ENCODE measurements at regions not wholly inside any gene's neighbourhood (a gene's known extent, or its start where the extent isn't known, plus 50 kb on each side); places are given as distances from the start of the nearest gene placed in this dataset.

GRCh38 chr14:97942921-97943320, 1145.7 kb downstream of the VRK1 start:
- TF ChIP-seq ZNF274 (IDR thresholded peaks at IDR 0.05; ENCODE audit: low read depth, low read length) (no peak), SUZ12 (IDR thresholded peaks at IDR 0.05; ENCODE audit: extremely low read depth, insufficient read depth, insufficient read length) (no peak)
